IPS-18c (cell line): ENCODE measurements at regions not wholly inside any gene's neighbourhood (a gene's known extent, or its start where the extent isn't known, plus 50 kb on each side); places are given as distances from the start of the nearest gene placed in this dataset.
"Not testable (repeated sequence)": the region's sequence is repeated elsewhere in the genome, so short reads cannot be mapped to it uniquely, and the experiment has no call there.

ENCODE experiments used
- H3K4me3 ChIP-seq: 2 replicates; pipeline ENCODE4 v1.7.0; 2013; ENCODE audit warnings: low read depth, mild to moderate bottlenecking, low read length, moderate library complexity; ENCODE audit not compliant: insufficient read depth
- H3K9me3 ChIP-seq: one replicate; pipeline ENCODE4 v1.6.1; 2013; ENCODE audit warnings: mild to moderate bottlenecking, low read length, moderate library complexity; ENCODE audit not compliant: control insufficient read depth, insufficient read depth

DNA sequence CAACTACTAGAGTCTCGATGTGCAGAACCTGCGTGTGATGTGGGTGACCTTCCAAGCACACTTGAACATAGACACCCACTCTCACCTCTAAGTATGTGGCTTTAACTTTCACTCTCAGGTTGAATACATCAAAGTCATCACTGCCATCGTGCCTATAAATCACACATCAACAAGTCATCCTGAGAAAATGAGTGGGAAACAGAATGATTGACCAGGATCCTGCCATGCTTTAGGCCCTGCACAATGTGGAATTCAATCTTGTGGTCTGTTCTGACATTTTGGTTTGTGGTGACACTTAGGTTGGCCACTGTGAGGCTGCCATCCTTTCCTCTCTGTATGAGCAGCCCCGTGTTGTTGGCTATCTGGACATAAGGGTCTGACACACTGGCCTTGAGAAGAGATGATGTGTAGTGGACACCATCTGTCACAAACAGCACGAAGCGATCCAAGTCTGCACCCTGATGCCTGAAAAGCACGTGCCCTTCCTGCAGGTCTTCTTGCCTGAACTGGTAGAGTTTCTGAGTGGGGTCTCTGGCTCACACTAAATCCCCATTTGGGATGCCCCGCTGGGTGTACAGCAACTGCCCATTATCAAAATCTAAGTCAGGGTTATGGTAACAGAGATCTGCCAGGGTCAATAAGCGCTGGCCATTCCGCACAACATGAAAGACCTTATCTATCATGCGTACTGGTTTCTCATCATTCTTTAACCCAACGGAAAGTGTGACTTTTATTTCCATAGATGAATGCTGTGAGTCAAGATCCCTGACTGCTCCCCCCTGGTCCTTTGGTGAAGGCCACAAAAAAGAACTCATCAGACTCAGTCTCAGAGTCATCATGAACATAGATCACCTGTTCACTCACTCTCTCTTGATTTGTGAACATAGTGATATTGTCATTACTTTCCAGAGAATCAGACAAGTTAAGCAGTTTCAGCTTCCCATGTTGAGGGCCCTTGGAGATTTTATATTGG lies 116.6 kb downstream of the ESM1 start:
- H3K9me3 ChIP-seq: no peaks in the 10 kb centered on the region
- no peak overlapping the region for H3K4me3 ChIP-seq

DNA sequence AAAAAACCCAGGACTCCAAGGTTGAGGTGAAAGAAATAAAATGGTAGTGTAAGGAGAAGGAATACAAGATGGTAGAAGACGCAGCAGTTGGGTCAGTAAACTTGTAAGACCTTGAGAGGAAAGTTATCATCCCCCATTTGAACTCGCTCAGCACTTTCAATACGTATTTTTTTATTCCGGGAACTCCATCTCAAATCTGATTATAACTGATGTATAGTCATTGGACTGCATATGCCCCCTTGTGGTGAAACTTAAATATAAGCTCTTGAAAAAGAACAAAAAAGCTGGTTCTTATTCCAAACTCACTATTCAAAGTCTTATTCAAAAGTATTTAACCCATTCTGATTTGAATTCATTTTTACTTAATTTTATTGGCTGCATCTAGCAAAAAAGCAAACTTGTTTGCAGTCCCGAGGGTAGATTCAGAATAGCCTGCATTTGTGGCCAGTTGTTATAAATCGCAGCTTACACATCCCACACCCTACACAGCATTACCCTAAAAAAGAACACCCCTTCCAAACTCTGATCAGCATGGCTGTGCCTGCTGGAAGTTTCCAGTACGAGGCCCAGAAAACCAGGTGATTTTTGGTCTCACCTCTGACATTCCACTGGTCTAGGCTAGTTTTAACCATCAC lies 118.0 kb downstream of the ESM1 start:
- Histone ChIP-seq H3K4me3 (no peak overlapping the region), H3K9me3 (no peaks in the 10 kb centered on the region)

DNA sequence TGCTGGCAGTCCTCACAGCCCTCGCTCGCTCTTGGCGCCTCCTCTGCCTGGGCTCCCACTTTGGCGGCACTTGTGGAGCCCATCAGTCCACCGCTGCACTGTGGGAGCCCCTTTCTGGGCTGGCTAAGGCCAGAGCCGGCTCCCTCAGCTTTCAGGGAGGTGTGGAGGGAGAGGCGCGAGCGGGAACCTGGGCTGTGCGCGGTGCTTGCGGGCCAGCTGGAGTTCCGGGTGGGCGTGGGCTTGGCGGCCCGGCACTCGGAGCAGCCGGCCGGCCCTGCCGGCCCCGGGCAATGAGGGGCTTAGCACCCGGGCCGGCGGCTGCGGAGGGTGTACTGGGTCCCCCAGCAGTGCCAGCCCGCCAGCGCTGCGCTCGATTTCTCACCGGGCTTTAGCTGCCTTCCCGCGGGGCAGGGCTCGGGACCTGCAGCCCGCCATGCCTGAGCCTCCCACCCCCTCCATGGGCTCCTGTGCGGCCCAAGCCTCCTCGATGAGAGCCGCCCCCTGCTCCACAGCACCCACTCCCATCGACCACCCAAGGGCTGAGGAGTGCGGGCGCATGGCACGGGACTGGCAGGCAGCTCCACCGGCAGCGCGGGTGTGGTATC lies 120.4 kb downstream of the ESM1 start:
- H3K9me3 ChIP-seq, H3K4me3 ChIP-seq: not testable (repeated sequence)

DNA sequence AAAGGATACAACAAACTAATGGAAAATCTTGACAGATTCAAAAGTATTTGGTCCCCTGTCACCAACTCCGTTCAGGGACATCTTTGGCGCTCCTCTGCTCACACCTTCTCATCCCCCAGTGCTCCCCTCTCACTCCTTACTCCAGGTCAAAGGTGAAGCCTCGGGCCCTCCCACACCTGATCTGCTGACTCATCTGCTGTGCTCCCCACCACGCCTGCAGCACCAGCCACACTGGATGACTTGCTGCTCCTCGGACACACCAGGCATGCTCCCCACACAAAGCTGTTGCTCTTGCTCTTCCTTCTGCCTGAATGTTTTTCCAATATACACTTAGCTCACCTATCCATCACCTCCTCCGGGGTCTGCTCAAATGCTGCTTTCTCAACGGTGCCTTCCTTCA lies 123.4 kb downstream of the ESM1 start:
- Histone ChIP-seq H3K9me3 (no peaks in the 10 kb centered on the region), H3K4me3 (no peak overlapping the region)

DNA sequence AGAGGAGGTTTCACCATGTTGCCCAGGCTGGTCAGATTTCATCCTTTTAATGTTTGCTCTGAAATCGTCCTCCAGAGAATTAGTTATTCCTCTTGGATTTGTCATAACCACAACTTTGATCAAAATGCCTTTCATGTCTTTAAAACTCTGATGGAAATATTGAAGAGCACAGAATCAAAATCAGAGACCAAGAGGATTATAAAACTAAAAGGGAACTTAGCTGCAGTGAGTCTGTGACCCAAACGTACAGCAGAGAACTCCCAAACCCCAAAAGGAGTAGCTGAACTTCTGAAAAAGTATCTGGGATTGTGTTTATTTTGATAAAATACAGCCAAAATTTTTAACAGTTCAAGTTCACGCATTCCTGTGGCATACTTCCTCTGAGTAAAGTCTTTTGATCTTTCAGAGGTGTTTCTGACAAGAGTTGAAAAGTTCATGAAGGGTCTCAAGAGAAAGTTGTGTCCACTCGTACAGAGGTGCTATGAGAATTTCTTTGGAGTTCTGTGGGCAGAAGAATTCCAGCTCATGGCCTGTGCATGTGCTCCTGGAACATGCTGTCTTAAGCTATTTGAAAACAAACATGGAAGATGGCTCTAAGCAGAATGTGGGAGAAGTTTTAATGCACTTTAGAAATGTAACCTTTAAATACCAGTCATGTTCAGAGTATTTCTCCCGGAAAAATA lies 124.0 kb downstream of the ESM1 start:
- Histone ChIP-seq H3K9me3 (no peaks in the 10 kb centered on the region), H3K4me3 (no peak overlapping the region)

DNA sequence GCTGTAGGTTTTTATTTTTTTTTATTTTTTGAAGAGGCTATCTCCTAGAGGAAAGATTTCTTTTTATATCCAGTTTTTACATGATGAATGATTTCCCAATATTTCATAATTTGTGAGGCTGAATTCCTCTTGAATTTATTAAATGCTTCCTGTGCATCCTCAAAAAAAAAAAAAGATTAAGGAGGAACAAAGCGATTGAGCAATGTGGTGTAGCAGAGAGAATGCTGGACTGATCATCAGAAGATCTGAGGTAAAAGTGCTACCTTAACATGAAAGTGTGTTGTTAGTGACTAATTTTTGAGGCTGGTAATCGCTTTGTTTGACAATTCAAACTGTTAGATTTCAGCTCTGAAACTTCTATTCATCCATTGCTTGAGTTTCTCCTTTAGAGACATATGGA lies 125.1 kb downstream of the ESM1 start:
- no peak overlapping the region for H3K4me3 ChIP-seq

DNA sequence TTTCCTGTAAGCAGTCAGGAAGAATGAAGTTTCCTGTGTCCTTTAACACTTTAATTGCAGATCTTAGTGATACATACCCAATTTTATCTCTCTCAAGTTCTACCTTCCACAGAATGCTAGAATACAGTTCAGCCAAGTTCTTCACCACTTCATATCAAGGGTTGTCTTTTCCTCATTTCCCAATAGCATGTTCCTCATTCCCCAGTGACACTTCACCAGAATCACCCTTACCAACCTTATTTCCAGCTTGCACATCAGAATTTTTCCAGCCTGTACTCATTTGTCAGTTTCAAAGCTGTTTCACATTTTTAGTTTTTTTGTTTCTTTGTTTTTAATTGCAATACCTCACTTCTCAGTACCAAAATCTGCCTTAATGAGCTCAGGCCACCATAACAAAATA lies 126.1 kb downstream of the ESM1 start:
- no peak overlapping the region for H3K4me3 ChIP-seq
- no peaks in the 10 kb centered on the region for H3K9me3 ChIP-seq

More for the DNA sequence above, 125.1 kb downstream of the ESM1 start:
- H3K9me3 ChIP-seq: no peaks in the 10 kb centered on the region

DNA sequence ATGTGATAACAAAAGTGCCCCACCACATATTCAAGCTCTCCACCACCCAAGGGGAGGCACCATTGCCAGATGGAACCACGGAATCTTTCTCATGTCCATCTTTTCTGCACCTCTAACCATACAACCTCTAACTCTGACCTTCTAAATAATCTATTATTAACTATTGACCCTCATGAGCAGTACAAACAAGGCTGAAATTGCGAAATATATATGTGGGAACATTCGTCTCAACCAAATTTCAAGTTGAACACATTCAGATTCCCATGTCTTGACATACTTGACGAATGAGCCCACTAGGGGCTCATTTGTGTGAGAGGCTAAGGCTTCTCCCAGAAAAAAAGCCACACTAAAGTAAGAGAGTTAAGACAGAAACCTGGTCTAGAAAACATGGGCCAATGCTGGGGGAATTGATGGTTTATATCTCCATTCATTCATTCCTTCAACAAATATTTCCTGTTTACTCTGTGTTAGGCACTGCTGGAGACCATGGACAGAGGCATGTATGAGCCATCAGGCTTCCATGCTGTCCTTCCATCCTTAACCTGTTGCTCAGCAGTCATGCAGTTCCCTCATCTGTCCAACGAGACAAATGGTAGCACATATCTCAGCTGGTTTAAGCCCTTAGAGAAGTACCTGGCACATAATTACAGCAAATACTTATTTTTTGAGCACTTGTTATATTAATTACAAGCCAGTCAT lies 130.4 kb downstream of the ESM1 start:
- Histone ChIP-seq H3K4me3 (no peak overlapping the region), H3K9me3 (no peaks in the 10 kb centered on the region)

DNA sequence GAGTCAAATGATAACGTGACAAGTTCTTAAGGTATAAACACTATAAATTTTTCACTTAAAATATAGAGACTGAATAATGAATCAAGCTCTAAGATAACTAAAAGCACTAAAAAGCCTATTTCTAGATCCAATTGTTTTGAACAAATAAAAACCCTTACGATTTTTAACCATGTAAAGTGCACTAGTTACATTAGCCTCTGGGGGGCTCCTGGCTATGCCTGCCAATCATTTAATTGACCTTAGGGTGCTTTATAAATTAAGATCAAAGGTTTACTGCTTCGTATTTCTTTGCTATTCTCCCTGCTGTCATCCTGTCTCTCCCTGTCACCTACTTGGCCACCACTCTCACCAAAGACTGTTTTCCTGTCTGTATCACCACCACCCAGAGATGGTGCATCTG lies 133.4 kb downstream of the ESM1 start:
- Histone ChIP-seq H3K4me3 (no peak overlapping the region), H3K9me3 (no peaks in the 10 kb centered on the region)

DNA sequence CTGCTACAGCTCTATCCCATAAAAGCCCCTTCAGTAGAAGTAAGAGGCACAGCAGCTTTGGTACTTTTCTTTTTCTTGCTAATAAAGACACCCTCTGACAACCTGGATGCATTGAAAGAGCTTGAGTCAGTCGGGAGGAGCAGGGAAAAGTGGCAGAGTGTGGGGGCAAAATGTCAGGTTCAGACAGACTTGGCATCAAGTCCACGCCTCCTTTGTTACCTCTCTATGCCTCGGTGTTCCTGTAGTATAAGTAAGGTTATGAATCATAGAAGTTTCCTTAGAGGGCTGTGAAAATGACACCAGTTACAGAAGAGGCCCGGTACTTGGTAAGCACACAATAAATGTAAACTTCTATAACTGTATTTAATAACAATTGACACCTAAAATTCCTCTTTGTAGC lies 133.9 kb downstream of the ESM1 start:
- no peaks in the 10 kb centered on the region for H3K9me3 ChIP-seq
- H3K4me3 ChIP-seq: no peak overlapping the region

DNA sequence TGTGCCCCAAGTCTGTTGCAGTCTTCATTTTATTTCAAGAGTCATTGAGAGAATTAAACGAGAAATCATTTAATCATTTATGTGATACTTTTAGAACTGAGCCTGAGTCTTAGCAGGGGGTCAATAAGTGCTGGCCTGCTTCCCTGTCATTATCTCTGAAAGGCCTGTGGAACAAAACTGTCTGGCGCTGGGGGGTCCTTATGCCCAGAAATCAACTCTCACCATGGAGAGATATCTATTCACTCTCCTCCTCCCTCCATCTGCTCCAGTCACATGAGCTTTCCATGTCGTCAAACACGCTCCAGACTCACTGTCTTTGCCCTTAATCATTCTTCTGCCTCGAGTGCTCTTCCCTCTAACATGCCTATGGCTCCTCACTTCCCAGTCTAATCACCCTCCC lies 136.8 kb downstream of the ESM1 start:
- H3K9me3 ChIP-seq: no peaks in the 10 kb centered on the region
- H3K4me3 ChIP-seq: no peak overlapping the region

DNA sequence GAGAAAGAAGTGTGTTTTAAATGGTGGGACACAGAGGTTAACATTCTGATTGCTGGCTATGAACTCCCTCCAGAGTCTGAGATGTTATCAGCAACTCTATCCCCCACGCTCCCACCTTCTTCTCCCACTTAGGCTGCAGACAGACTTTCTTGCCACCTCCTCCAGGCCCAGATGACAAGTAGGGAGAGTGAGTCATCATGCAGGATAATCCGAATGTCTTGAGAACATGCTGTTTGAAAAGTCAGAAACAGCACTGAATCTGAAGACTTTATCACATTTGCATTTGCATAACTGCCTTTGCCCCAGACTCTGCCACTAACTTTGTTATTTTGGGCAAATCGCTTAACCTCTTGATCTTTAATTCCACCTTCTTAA lies 139.8 kb downstream of the ESM1 start:
- no peak overlapping the region for H3K4me3 ChIP-seq
- no peaks in the 10 kb centered on the region for H3K9me3 ChIP-seq

DNA sequence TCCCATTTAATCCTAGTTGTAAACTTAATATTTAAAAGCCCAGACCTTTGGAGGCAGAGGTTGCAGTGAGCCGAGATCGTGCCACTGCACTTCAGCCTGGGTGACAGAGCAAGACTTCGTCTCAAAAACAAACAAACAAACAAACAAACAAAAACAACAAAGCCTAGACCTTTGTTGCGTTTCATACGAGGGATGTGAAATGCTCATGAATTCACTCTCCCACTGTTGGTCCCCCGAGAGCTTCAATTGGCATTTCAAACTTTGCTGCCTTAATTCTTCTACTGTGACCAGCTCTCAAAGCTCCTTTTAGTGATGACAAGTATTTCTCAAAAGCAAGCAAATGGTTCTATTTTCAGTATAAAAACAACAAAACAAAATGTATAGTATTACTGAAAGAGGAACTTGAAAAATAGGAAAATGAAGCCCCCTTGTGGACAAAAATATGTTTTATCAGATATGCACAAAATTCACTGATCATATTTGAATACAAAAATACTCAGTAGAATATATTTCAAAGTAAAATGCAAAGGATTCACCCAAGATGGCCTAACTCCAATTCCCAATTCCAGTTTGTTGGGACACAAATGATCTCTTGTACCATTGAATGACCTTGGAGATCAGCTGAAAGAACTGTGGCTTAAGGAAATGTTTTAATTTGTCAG lies 140.4 kb downstream of the ESM1 start:
- no peaks in the 10 kb centered on the region for H3K9me3 ChIP-seq
- H3K4me3 ChIP-seq: no peak overlapping the region

DNA sequence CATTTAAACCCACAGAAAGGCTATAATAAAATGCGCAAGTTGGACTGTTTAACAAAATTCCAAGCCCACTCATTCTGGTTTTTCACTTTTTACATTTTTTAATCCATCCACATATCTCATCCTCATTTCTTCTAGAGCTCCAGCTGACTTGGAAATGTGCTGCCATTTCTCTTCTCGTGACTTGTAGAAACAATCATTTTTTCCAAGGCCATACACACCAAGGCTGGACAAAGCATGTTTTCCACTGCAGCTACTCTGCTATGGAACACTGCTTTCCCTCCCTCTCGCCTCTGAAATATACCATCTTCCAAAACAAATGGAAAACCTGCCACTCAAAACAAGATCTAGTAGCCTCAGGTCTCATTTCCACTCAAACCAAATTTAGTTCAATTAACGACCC lies 141.1 kb downstream of the ESM1 start:
- H3K4me3 ChIP-seq: no peak overlapping the region
- H3K9me3 ChIP-seq: no peaks in the 10 kb centered on the region

DNA sequence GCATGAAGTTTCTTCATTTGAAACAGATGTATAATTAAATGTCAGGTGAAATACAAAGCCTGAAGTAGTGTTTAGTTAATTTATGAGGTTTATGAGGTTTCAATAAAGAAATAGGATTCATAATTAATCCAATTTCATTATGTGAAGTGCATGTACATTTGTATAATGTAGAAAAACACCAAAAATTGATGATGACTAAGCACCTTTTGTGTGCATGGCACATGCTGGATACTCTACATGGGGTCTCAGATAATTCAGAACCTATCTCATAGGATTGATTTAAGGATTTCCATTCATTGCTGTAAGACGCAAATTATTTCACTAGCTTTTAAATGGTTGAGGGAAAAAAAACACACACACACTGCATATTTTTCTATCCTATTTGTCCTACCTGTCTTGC lies 143.9 kb downstream of the ESM1 start:
- no peak overlapping the region for H3K4me3 ChIP-seq

DNA sequence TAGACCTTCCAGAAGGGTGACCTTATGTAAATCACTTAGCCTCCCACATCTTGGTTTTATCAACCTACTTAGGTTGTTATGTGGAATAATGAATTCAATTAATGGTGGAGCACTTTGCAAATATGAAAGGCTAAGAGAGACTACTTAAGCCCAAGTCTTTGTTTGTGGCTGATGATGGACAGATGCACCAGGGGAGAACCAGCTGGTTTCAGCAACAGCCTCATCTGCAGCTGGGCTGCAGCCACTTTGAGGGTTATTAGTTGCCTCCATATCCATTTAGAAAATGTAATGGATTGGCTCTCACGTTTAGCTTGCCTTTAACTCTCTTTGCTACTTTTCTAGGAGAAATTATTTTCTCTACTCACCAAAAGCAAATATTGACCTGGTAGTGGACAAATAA lies 146.6 kb downstream of the ESM1 start:
- no peak overlapping the region for H3K4me3 ChIP-seq

More for the DNA sequence above, 143.9 kb downstream of the ESM1 start:
- H3K9me3 ChIP-seq: no peaks in the 10 kb centered on the region

DNA sequence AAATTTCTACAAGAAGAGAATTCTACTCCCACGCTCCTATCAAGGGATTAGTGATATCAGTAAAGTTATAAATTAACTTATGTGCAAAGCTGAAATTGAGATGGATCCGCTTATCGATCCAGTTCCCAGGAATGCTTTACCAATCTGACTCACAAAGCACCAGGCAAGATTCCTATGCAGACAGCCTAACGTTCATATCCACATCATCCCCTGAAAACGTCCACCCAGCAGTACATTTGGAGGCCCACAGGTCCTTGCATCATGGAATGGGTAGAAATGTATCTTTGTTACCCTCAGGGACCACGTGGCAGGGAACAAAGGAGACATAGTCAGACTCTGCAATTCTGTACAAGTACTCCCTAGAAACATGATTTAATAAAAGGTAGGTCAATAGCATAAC lies 147.4 kb downstream of the ESM1 start:
- no peak overlapping the region for H3K4me3 ChIP-seq

More for the DNA sequence above, 146.6 kb downstream of the ESM1 start:
- no peaks in the 10 kb centered on the region for H3K9me3 ChIP-seq

More for the DNA sequence above, 147.4 kb downstream of the ESM1 start:
- no peaks in the 10 kb centered on the region for H3K9me3 ChIP-seq
